LNCAP (cell line): ENCODE measurements at regions not wholly inside any gene's neighbourhood (a gene's known extent, or its start where the extent isn't known, plus 50 kb on each side); places are given as distances from the start of the nearest gene placed in this dataset.

Experiments
- TF ChIP-seq, protein P1 (sequence below): fragments of 450-650 bp; IDR thresholded peaks from 2 replicates; pipeline ENCODE4 v1.5.1; 2017; ENCODE audit warnings: mild to moderate bottlenecking

DNA sequence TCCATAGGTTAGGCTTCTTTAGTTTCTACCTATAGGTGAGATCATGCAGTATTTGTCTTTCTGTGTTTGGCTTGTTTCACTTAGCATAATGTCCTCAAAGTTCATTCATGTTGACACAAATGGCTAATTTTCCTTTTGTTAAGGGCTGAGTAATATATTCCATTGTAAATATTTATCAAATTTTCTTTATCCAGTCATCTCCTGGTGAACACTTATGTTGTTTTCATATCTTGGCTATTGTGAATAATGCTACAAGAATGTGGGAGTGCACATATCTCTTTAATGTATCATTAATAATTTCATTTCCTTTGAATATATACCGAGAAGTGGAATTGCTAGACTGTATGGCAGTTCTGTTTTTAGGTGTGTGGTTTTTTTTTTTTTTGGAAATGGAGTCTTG, 250.9 kb upstream of the SEMA6D start:
- TF ChIP-seq, protein P1, sequence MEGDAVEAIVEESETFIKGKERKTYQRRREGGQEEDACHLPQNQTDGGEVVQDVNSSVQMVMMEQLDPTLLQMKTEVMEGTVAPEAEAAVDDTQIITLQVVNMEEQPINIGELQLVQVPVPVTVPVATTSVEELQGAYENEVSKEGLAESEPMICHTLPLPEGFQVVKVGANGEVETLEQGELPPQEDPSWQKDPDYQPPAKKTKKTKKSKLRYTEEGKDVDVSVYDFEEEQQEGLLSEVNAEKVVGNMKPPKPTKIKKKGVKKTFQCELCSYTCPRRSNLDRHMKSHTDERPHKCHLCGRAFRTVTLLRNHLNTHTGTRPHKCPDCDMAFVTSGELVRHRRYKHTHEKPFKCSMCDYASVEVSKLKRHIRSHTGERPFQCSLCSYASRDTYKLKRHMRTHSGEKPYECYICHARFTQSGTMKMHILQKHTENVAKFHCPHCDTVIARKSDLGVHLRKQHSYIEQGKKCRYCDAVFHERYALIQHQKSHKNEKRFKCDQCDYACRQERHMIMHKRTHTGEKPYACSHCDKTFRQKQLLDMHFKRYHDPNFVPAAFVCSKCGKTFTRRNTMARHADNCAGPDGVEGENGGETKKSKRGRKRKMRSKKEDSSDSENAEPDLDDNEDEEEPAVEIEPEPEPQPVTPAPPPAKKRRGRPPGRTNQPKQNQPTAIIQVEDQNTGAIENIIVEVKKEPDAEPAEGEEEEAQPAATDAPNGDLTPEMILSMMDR = no peak

DNA sequence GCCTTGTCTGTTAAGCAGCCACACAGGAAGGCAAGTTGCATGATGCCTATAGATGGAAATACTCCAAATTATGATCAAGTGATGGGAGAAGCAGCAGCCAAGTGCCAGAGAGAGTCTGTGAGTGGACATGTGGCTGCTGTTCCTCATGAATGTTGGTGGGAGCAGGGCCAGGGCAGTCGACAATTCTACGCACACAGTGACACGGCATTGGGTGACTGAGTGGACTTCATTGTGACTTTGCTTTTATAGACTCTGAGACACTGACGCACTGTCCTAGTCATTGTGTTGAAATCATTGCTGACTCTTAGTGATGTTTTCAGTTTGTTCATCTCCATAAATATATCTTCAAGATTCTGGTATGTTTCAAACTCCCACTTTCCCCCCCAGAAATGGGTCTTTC, 246.3 kb upstream of the SEMA6D start:
- TF ChIP-seq, protein P1 = no peak

DNA sequence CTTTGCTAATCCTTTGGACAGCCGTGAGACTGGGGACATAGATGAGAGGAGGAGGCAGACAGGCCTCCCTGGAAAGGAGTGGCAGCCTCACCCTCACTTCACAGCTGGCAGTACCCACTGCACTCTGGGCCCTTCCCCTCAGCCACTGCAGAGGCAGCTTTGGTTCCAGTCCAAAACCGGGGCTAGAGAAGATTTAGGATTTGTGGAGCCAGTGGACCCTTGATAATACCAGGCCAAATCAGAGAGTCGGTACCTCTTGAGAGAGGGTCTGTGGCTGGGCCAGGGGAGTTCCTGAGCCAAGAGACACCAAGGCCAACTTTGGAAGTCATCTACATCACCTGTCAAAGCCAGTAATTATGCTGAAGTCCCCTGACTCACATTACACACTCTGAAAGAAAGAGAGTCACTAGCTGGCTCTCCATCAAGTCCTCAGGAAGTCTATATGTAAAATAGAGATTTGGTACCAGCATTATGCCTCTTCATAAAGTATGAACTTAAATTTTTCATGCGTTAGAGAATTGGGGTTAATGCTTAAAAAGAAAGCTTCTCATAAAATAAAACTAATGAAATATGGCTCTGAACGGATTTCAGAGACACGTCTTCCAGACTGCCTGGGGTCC, 244.1 kb upstream of the SEMA6D start:
- TF ChIP-seq, protein P1 = no peak

DNA sequence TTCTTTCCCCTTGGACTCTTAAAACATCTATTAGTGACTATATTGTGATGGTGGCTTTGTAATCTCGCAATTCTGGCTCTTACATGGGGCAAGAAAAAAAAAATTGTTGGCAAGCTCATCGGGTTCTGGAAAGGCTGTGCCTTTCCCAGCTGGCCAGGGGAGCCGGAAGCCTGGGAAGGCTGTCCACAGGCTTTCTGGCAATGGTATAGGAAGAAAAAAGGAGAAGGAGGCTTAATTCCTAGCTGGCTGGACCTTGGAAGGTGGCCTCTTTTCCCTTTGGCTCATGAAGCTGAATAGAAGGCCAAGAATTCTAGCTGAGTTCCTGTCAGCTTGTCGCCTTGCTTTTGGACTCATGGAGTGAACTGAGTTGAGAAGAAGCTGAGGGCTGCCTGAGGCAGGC, 243.5 kb upstream of the SEMA6D start:
- TF ChIP-seq, protein P1 = no peak

DNA sequence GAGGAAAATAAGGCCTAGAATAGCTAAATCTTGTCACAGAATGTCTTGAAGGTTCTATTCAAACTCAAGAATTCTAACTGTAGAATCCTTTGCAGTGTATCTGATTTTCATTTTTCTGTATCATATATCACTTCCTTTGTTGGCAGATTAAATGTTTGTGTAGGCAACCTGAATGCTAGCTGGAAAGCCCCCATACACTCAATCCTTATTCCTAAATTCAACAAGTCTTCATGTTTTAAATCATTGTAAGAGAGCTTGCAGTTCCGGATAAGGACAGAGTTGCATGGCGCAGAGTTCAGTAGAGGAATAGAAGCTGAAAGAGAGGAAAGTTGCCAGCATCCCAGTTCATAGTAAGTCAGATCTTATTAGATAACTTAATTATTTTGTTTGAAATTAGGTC, 242.0 kb upstream of the SEMA6D start:
- TF ChIP-seq, protein P1 = no peak

DNA sequence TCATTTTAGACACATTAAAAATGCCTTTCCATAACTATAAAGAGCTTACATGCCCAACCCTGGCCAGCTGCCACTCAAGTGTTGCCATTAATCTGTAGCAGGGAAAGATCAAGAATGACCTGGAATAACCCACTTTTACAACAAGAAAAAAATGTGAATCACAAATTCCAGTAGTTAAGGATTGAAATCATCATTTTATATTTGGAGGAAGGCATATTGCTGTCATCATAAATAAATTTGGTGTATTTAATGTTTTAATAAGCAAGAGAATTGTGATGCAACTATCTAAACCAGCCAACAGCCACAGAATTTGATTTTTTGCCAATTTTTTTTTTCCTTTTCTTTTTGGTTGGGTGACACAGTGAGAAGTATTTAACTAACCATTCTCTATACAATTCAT, 240.0 kb upstream of the SEMA6D start:
- TF ChIP-seq, protein P1 = no peak

DNA sequence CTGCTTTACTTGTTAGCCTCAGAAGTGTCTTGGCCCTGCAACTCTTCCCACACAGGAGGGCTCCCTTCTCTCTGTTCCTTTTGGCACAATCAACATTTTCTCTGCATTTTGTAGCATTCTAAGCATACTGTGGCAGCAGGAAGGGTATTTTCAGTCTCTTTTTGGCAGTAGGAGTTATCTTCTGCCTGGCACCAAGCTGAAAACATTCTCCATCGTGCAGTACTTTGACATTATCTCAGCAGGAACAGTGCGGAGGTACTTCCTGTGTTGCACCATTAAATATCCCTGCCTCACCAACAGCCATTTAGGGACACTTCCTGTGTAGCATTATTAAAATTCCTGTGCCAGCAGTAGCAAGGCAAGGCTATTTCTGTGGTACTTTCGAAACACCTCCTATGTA, 233.2 kb upstream of the SEMA6D start:
- TF ChIP-seq, protein P1 = no peak

DNA sequence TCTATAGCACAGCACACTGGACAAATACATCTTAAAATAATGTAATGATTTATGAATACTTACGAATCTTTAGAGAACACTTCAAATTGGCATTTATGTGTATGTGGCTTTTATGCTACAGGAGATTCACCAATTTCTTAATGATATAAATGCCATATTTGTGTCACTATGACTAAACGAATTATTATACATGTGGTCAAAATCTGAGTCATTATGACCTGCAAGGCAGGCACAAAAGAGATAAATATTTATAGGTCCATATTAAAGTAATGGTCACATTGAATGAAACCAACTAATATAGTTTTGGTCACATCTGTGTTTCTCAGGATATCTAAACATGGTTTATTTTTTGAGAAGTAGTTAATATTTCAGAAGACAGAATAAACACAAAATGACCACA, 232.3 kb upstream of the SEMA6D start:
- TF ChIP-seq, protein P1 = no peak
